HG02943 (cell line): ENCODE measurements at regions not wholly inside any gene's neighbourhood (a gene's known extent, or its start where the extent isn't known, plus 50 kb on each side); places are given as distances from the start of the nearest gene placed in this dataset.

Source experiments
- ATAC-seq: cut with Tn5 transposase; IDR thresholded peaks from one replicate; pipeline ENCODE4 v1.9.1; 2021; ENCODE audit warnings: mild to moderate bottlenecking, low read depth, moderate library complexity; ENCODE audit not compliant: unreplicated experiment

- no peak for ATAC-seq
Observed at GRCh38 chr21:27675306-27675705, 708.4 kb upstream of the ADAMTS5 start.

- no peak for ATAC-seq
Observed at GRCh38 chr21:27674041-27674615, 707.2 kb upstream of the ADAMTS5 start.

GRCh38 chr21:27673581-27673980, 706.7 kb upstream of the ADAMTS5 start:
- ATAC-seq, result no peak

DNA sequence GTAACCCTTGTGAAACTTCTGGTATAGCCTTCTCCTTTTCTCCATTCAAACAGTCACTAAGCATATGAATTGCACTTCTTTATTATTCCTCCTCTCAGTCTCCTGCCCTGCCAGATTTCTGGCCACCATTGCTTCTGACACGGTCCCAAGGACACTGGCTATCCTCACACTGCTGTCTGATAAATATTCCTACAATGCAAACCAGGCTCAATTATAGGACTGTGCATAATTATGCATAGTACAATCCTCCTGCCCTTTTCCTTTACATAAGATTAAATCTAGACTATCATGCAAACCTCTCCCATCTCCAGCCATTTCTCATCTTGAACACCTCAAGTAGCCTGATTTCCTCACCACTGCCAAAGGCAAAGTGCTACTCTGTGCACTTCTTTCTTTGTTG, 704.3 kb upstream of the ADAMTS5 start:
- ATAC-seq, result no peak

- no peak for ATAC-seq
Observed at GRCh38 chr21:27653481-27653880, 686.6 kb upstream of the ADAMTS5 start.

DNA sequence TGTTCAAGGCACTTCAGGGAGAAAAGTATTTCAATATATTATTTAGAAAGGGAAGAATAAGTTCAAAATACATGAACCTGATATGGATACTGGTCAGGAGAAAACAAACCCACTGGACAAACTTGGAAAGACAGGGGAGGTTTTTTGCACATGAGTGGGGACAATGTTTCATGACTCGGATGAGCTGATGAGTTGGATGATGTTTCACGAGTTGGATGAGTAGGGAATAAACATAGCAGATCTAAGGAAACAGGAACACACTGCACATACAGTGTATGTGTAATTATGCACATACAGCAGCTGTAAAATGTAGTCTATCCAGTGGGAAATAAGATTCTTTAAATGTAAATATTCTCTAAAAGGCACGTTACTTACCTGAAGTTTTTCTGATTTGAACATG, 682.9 kb upstream of the ADAMTS5 start:
- no peak for ATAC-seq

- no peak for ATAC-seq
Observed at GRCh38 chr21:27649323-27649722, 682.4 kb upstream of the ADAMTS5 start.

GRCh38 chr21:27648560-27648959, 681.7 kb upstream of the ADAMTS5 start:
- no peak for ATAC-seq

DNA sequence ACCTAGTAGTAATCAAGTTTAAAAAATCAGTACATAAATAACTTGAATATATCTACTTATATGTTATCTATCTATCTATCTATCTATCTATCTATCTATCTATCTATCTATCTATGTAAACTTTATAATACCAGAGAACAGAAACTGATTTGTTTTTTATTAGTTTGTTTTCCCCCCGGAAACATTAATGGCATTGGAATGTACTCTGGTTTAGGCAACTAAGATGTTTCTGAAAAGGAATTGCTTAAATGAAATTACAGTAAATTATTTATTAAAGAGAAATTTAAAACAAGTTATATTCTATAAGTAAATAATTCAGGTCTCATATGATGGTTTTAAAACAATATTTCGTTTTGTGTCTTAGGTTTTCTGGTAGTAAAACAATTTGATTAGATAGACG, 681.0 kb upstream of the ADAMTS5 start:
- ATAC-seq, result no peak

DNA sequence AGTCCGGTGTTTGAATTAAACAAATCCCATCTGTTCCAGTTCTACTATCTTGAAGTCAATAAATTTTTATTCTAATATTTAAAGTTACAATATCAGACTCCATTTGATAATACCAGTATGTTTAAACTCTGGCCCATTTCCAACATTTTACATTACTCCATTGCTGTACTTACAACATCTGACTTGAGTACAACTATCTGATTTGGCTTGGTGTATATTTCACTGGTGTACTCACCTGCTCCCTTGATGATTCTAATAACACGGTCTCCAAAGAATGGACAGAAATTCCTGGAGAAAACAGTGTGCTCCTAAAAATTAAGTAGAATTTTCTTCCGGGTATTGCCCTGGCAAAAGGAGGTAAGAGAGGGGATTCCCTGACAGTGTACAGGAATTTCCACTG, 680.5 kb upstream of the ADAMTS5 start:
- no peak for ATAC-seq

DNA sequence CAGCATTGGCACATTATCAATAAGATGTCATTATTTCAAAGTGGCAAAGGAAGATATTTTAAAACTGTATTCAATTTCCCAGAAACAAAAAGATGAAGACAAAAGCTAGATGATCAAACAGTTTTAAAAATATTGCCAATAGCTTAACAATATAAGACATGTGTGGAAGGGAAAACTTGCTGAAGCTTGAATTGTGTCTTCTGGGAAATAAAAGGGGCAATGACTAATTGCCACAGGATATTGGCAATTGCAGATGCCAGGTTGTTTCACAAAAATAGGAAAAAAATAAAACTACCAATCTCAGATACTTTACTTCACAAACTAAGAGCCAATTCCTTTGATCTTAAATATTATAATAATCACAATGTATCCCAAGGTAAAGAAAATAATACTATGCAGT, 679.8 kb upstream of the ADAMTS5 start:
- no peak for ATAC-seq

DNA sequence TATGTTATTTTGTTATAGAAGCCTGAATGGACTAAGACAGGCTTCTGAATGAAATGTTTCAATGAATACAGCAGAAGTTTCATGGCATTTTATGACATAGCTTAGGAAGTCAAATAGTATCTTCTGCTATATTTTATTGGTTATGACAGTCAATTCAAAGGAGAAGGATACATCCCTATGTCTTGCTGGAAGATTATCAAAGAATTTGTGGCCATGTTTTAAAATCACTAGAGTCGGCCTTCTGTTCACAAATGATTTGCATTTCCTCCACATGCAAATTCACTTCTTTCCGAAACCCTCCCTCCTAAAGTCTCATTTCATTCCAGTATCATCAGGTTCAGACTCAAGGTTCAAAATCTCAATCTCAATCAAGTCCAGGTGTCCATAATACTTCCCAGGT, 679.2 kb upstream of the ADAMTS5 start:
- ATAC-seq, result no peak

DNA sequence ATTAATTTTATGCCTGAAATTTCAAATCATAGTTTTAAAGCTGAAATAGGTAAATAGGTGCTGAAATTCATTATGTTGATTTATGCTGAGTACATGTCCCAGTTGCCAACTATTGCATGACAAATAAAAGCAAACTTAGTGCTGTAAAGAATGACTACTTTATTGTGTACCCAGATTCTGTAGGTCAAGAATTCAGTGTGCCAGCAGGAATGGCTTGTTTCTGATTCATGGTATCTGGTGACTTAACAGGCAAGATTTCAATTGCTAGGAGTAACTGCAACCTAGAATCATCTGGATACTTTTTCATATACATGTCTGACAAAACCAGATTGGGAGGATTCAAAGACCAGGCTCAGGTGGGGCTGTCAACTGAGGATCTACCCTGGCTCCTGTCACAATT, 678.4 kb upstream of the ADAMTS5 start:
- no peak for ATAC-seq

GRCh38 chr21:27643326-27643725, 676.4 kb upstream of the ADAMTS5 start:
- no peak for ATAC-seq

DNA sequence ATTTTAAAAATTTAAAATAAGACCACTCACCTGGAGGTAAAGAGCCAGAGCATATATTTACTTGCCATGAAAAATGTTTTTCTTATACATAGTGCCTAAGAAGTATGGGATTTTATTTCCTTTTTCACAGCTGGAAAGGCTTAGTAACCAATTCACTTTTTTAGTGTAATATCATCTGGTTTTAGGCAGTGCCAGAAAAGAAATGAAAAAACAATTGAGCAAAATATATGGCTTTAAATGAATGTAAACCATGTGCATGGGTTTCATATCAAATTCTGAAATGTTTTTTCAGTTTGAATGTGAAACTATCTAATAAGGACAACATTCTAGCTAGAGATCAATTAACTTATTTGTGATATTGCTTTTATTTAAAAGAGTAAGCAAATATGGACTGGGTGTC, 672.4 kb upstream of the ADAMTS5 start:
- ATAC-seq, result no peak

GRCh38 chr21:27636656-27637055, 669.8 kb upstream of the ADAMTS5 start:
- no peak for ATAC-seq

DNA sequence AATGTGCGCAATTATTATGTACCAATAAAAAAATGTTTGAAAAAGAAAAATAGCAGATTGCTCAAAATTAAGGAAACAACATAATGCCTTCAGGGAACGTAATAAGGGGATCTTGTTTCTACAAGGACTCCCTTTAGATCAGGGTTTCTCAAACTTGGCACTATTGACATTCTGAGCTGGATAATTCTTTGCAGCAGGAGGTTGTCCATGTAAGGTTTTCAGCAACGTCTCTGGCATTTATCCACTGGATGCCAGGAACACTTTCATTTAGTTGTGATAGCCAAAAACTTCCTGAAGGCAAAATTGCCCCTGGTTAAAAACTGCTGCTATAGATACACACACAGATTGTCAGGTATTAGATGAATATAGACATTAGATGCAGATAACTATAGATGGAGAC, 666.7 kb upstream of the ADAMTS5 start:
- ATAC-seq, result no peak

DNA sequence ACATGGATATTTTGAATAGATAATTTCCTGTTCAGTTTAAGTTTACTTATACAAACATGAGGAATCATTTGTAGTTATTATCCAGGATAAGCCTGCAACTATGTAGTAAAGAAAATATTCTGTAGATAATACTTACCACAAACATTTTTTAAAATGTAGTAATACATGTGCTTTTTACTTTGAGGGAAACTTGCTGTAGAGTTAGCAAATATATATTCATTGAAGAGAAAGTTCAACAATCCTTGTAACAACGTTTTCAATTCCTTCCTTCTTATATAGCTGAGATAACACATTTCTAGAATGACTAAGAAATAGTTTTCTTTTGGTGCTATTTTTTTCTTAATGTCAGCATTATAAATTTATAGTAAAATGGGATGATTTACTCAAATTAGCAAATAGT, 664.6 kb upstream of the ADAMTS5 start:
- ATAC-seq, result no peak

DNA sequence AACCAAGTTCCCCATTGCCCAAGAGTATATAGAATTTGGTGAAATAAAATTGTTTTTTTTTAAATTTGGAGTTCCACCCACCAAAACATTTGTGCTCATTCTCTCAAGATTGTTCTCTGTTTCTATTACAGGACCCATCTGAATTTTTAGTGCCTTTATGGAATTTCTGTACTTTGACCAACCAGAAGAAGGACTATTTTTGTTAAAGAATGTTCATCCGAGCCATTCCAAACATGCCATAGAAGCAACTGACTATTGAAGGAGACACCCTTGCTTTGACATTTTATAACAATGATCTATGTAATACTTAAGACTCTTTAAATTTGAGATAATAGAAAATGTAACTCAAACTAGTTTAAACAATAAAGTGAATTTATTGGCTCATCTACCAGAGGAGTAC, 655.7 kb upstream of the ADAMTS5 start:
- ATAC-seq, result no peak

- ATAC-seq, result no peak
Observed at GRCh38 chr21:27614231-27614630, 647.3 kb upstream of the ADAMTS5 start.

- no peak for ATAC-seq
Observed at GRCh38 chr21:27606422-27606821, 639.5 kb upstream of the ADAMTS5 start.

DNA sequence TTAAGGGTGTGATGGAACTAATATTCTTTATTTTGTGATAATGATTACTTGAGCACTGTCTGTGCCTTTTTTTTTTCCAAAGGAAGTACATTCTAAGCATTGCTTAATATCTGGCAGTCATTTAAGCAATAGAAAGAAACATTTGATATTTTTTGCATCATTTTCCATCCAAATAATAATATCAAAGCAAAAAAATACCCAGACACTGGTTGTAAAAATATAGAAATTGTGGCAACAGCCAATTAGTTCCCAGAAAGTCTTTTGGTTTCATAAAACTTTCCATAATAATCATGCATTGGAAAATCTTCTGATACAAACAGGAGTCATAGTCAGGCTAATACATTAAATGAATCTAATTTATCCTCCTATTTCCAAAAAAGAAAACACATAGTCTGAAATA, 629.3 kb upstream of the ADAMTS5 start:
- no peak for ATAC-seq

DNA sequence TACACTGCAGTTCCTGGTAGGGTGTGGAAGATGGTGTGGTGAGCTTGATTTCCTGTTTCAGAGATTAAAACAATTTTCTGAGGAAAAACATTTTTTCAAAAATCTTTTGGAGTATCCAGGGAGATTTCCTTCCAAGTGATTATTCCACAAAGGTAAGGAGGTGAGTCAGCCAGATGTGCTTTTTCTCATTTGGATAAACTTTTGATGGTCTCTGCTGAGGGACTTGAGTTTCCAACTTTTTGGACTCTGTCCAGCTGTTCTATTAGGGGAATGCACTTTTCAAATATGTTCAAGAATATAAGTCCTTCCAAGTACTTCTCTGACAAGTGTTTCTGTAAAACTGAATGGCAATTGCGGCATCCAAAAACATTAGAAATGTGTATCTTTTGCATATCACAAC, 628.8 kb upstream of the ADAMTS5 start:
- no peak for ATAC-seq
